ENCODE measurements at regions not wholly inside any gene's neighbourhood (a gene's known extent, or its start where the extent isn't known, plus 50 kb on each side); places are given as distances from the start of the nearest gene placed in this dataset.
"Not testable (repeated sequence)": the region's sequence is repeated elsewhere in the genome, so short reads cannot be mapped to it uniquely, and the experiment has no call there.

DNA sequence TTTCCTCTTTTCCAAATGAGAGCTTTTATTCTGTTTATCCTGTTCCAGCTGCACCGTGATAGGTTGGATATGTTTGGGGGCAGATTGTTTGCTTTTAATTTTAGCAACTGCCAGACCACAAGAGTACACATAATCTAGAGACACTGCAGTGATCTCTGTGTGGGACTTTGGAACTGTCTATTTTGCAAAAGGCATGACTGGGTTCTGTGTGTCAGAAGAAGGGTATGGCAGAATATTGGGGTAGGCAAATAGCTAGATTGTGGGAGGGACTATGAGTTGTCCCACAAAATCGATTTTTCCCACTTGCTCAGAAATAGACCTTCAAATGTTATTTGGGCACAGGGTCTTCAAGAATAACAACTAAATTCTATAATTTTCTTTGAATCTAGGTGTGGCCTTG is 275.9 kb upstream of the KITLG start:
- no peaks in the 10 kb centered on the region for H3K27me3 ChIP-seq
- no peak overlapping the region for H3K27ac ChIP-seq
- ATAC-seq (no peak), DNase-seq (no peak)
- no peaks in the 10 kb centered on the region for H3K4me1 ChIP-seq
- H3K9me3 ChIP-seq: no peaks in the 10 kb centered on the region
- no peaks in the 10 kb centered on the region for H3K36me3 ChIP-seq (replicated peaks in 1 of 2; ENCODE audit: insufficient read depth in 1 of 2, low read depth in 2 of 2)
- no peak overlapping the region for H3K4me3 ChIP-seq
- 67 to 75% methylated on average over 2 of the region's 2 CpGs for WGBS, 2 donors
- intact Hi-C loops (cut with DNase I): no loop called here
- no peak for TF ChIP-seq CTCF (IDR thresholded peaks at IDR 0.05)
- TF ChIP-seq POLR2A (IDR thresholded peaks at IDR 0.05): no peak

GRCh38 chr12:88855301-88855700 is 275.0 kb upstream of the KITLG start:
- DNase-seq (no peak), ATAC-seq (no peak)
- H3K27ac ChIP-seq: no peak overlapping the region
- no peak overlapping the region for H3K4me3 ChIP-seq
- intact Hi-C loops (cut with DNase I): no loop called here
- no peaks in the 10 kb centered on the region for H3K4me1 ChIP-seq
- TF ChIP-seq CTCF (IDR thresholded peaks at IDR 0.05) (no peak), POLR2A (IDR thresholded peaks at IDR 0.05) (no peak)
- H3K9me3 ChIP-seq: no peaks in the 10 kb centered on the region
- H3K36me3 ChIP-seq (replicated peaks in 1 of 2; ENCODE audit: insufficient read depth in 1 of 2, low read depth in 2 of 2): no peaks in the 10 kb centered on the region
- H3K27me3 ChIP-seq: no peaks in the 10 kb centered on the region
- 72 to 78% methylated on average over 1 of the region's 1 CpG for WGBS, 2 donors

GRCh38 chr12:88854260-88854659 is 274.0 kb upstream of the KITLG start:
- ATAC-seq: peak; percentile 42
- Histone ChIP-seq H3K4me1 (no peaks in the 10 kb centered on the region), H3K9me3 (no peaks in the 10 kb centered on the region), H3K36me3 (replicated peaks in 1 of 2; ENCODE audit: insufficient read depth in 1 of 2, low read depth in 2 of 2) (no peaks in the 10 kb centered on the region), H3K4me3 (no peak overlapping the region), H3K27ac (peak overlapping the region in 2 of 4 donors; percentile 1 to 41), H3K27me3 (no peaks in the 10 kb centered on the region)
- intact Hi-C loops (cut with DNase I): no loop called here
- TF ChIP-seq CTCF (IDR thresholded peaks at IDR 0.05) (no peak), POLR2A (IDR thresholded peaks at IDR 0.05) (no peak)
- no peak for DNase-seq
- WGBS, 2 donors: 46 to 58% methylated on average over 1 of the region's 1 CpG

- intact Hi-C loops (cut with DNase I): not testable (repeated sequence)
Observed at GRCh38 chr12:88847246-88847645, 267.0 kb upstream of the KITLG start.

GRCh38 chr12:88844426-88844825 is 264.2 kb upstream of the KITLG start:
- WGBS, 2 donors: 87 to 89% methylated on average over 8 of the region's 8 CpGs
- Histone ChIP-seq H3K9me3 (no peaks in the 10 kb centered on the region), H3K4me1 (no peaks in the 10 kb centered on the region), H3K36me3 (replicated peaks in 1 of 2; ENCODE audit: insufficient read depth in 1 of 2, low read depth in 2 of 2) (no peaks in the 10 kb centered on the region), H3K27ac (no peak overlapping the region), H3K27me3 (no peaks in the 10 kb centered on the region), H3K4me3 (no peak overlapping the region)
- ATAC-seq (no peak), DNase-seq (no peak)
- intact Hi-C loops (cut with DNase I): no loop called here
- no peak for TF ChIP-seq CTCF (IDR thresholded peaks at IDR 0.05)
- no peak for TF ChIP-seq POLR2A (IDR thresholded peaks at IDR 0.05)

More at GRCh38 chr12:88847246-88847645, 267.0 kb upstream of the KITLG start:
- DNase-seq; ATAC-seq; H3K36me3 ChIP-seq (replicated peaks in 1 of 2; ENCODE audit: insufficient read depth in 1 of 2, low read depth in 2 of 2); H3K4me1 ChIP-seq; H3K9me3 ChIP-seq; H3K4me3 ChIP-seq; H3K27me3 ChIP-seq; H3K27ac ChIP-seq: not testable (repeated sequence)
- WGBS, 2 donors: 83 to 92% methylated on average over 12 of the region's 14 CpGs
